GM12878 (cell line): ENCODE measurements at regions not wholly inside any gene's neighbourhood (a gene's known extent, or its start where the extent isn't known, plus 50 kb on each side); places are given as distances from the start of the nearest gene placed in this dataset.

ENCODE experiments used
- CTCF ChIP-seq, 3 experiments: IDR thresholded peaks in 2 of 3; conservative IDR thresholded peaks in 1 of 3; 2 replicates each; pipeline ENCODE4 v1.5.1; 2011; ENCODE audit warnings: low read depth in 3 of 3, low read length in 3 of 3, mild to moderate bottlenecking in 3 of 3, control low read depth in 2 of 3, moderate library complexity in 2 of 3, inconsistent platforms in 1 of 3, mixed read lengths in 1 of 3; ENCODE audit not compliant: control insufficient read depth in 2 of 3, insufficient read depth in 1 of 3; ENCODE audit errors: extremely low read depth in 1 of 3
- EZH2 ChIP-seq: IDR thresholded peaks from 2 replicates; pipeline ENCODE4 v1.6.1; 2012; ENCODE audit warnings: low read depth, mild to moderate bottlenecking, control low read depth, inconsistent platforms, low read length, borderline replicate concordance; ENCODE audit not compliant: control insufficient read depth
- POLR2A ChIP-seq: IDR thresholded peaks from 2 replicates; pipeline ENCODE4 v1.6.1; 2011; ENCODE audit warnings: low read depth, mild to moderate bottlenecking, low read length
- RAD51 ChIP-seq: fragments of 450-650 bp; IDR thresholded peaks from 2 replicates; pipeline ENCODE4 v1.6.1; 2016; ENCODE audit warnings: moderate library complexity, mild to moderate bottlenecking, inconsistent platforms
- ZNF622 ChIP-seq: fragments of 450-650 bp; IDR thresholded peaks from 2 replicates; pipeline ENCODE4 v1.6.1; 2017; ENCODE audit warnings: mild to moderate bottlenecking, inconsistent platforms
- ZSCAN29 ChIP-seq: fragments of 450-650 bp; IDR thresholded peaks from 2 replicates; pipeline ENCODE4 v1.6.1; 2017; ENCODE audit warnings: mild to moderate bottlenecking, moderate library complexity

GRCh38 chr3:117597865-117598264, 888.3 kb downstream of the TUSC7 start:
- TF ChIP-seq EZH2 (no peak), RAD51 (no peak), CTCF (IDR thresholded peaks at IDR 0.05 in 2 of 3, conservative IDR thresholded peaks at IDR 0.05 in 1 of 3; ENCODE audit: control insufficient read depth in 2 of 3, extremely low read depth in 1 of 3, insufficient read depth in 1 of 3, low read depth in 3 of 3, low read length in 3 of 3) (no peak), ZNF622 (no peak), POLR2A (no peak), ZSCAN29 (no peak)
